HCT116 (cell line): ENCODE measurements at regions not wholly inside any gene's neighbourhood (a gene's known extent, or its start where the extent isn't known, plus 50 kb on each side); places are given as distances from the start of the nearest gene placed in this dataset.

ENCODE experiments used
- ATAC-seq: fragments of 200-7000 bp; cut with Tn5 transposase; 2 replicates; pipeline ENCODE4 v1.9.1; 2020; ENCODE audit warnings: mild to moderate bottlenecking, moderate library complexity
- BruUV-seq: library from RNA; stranded (reverse); fragments of 400-500 nt; replicated peaks from 2 replicates; lab custom pipeline; 2021; lab: Mats Ljungman, UMichigan
- CTCF ChIA-PET: fragments of 300-600 bp; sonication (Branson Sonifier 250); formaldehyde crosslinking; loops from one replicate; lab custom pipeline; 2021; ENCODE audit warnings: antibody characterized with exemption; lab: Charles Lee
- POLR2A ChIA-PET: fragments of 300-600, 350-600 bp; sonication (Branson Sonifier 250); formaldehyde crosslinking; loops from one replicate; lab custom pipeline; 2021; ENCODE audit warnings: antibody characterized with exemption; lab: Charles Lee
- RAD21 ChIA-PET, 2 experiments: fragments of 300-600 bp; sonication (Branson Sonifier 250); formaldehyde crosslinking; loops; one replicate each; lab custom pipeline; 2023; ENCODE audit warnings: low total read pairs in 2 of 2; ENCODE audit not compliant: uncharacterized antibody in 2 of 2, unreplicated experiment in 2 of 2, low non-redundant PET in 1 of 2; lab: Charles Lee
- DNase-seq: peaks from one replicate; pipeline ENCODE4 v3.0.0-alpha.2; 2010; ENCODE audit warnings: low read depth, low spot score
- H2AFZ ChIP-seq: fragments of 200-600 bp; shearing (Covaris generic), sonication (generic); 2 replicates; pipeline ENCODE4 v1.6.1; 2017; ENCODE audit warnings: low read depth, mixed run types, mixed read lengths, antibody characterized with exemption, low read length; ENCODE audit not compliant: poor library complexity, severe bottlenecking
- H3K27ac ChIP-seq: 2 replicates; pipeline ENCODE4 v1.5.1; 2012; ENCODE audit warnings: low read depth, low read length
- H3K27me3 ChIP-seq: fragments of 200-600 bp; sonication (generic); 2 replicates; pipeline ENCODE4 v1.6.1; 2016; ENCODE audit warnings: mixed run types, low read length, mixed read lengths; ENCODE audit not compliant: insufficient read depth
- H3K36me3 ChIP-seq, 2 experiments: fragments of 200-500 bp in 1 of 2; fragments of 200-600 bp in 1 of 2; sonication (Bioruptor generic) in 1 of 2; sonication (generic) in 1 of 2; 2 replicates each; pipeline versions ENCODE4 v1.5.1 to v1.6.1; 2014 to 2016; ENCODE audit warnings: low read length in 2 of 2, inconsistent platforms in 1 of 2, mixed read lengths in 1 of 2, mixed run types in 1 of 2; ENCODE audit not compliant: insufficient read depth in 2 of 2, control insufficient read depth in 1 of 2
- H3K4me1 ChIP-seq, 2 experiments: fragments of 200-600 bp in 1 of 2; sonication (generic) in 1 of 2; 2 replicates each; pipeline versions ENCODE4 v1.5.1 to v1.6.1; 2012 to 2017; ENCODE audit warnings: low read length in 2 of 2, inconsistent platforms in 1 of 2, mild to moderate bottlenecking in 1 of 2, mixed read lengths in 1 of 2, mixed run types in 1 of 2, moderate library complexity in 1 of 2; ENCODE audit not compliant: insufficient read depth in 2 of 2, control insufficient read depth in 1 of 2
- H3K4me2 ChIP-seq: fragments of 200-600 bp; sonication (generic); 2 replicates; pipeline ENCODE4 v1.6.1; 2017; ENCODE audit warnings: mixed run types, low read length, mixed read lengths
- H3K4me3 ChIP-seq, 2 experiments: fragments of 200-600 bp in 1 of 2; sonication (generic) in 1 of 2; replicated peaks in 1 of 2; 2 replicates each; pipeline ENCODE4 v1.5.1; 2011 to 2016; ENCODE audit warnings: low read length in 2 of 2, control low read depth in 1 of 2, low read depth in 1 of 2, mild to moderate bottlenecking in 1 of 2, mixed read lengths in 1 of 2, mixed run types in 1 of 2
- H3K79me2 ChIP-seq: fragments of 200-600 bp; sonication (generic); 2 replicates; pipeline ENCODE4 v1.6.1; 2017; ENCODE audit warnings: mild to moderate bottlenecking, mixed run types, low read length, moderate library complexity, mixed read lengths; ENCODE audit not compliant: insufficient read depth
- H3K9ac ChIP-seq: fragments of 200-600 bp; sonication (generic); 2 replicates; pipeline ENCODE4 v1.6.1; 2016; ENCODE audit warnings: low read length, mixed read lengths
- H3K9me2 ChIP-seq: fragments of 200-600 bp; sonication (generic), shearing (Covaris generic); 2 replicates; pipeline ENCODE4 v1.6.1; 2017; ENCODE audit warnings: mixed run types, mild to moderate bottlenecking, moderate library complexity; ENCODE audit not compliant: insufficient read depth
- H3K9me3 ChIP-seq, 2 experiments: fragments of 200-500 bp in 1 of 2; fragments of 200-600 bp in 1 of 2; sonication (Bioruptor generic) in 1 of 2; sonication (generic) in 1 of 2; 2 replicates each; pipeline ENCODE4 v1.6.1; 2014 to 2017; ENCODE audit warnings: low read length in 2 of 2, mixed read lengths in 2 of 2, inconsistent platforms in 1 of 2, low read depth in 1 of 2, mild to moderate bottlenecking in 1 of 2, mixed run types in 1 of 2, moderate library complexity in 1 of 2; ENCODE audit not compliant: control insufficient read depth in 1 of 2, insufficient read depth in 1 of 2
- H4K20me1 ChIP-seq: fragments of 200-600 bp; sonication (generic), shearing (Covaris generic); 2 replicates; pipeline ENCODE4 v1.6.1; 2017; ENCODE audit warnings: mixed run types, mild to moderate bottlenecking, moderate library complexity; ENCODE audit not compliant: insufficient read depth
- CEBPB ChIP-seq: IDR thresholded peaks from 2 replicates; pipeline ENCODE4 v1.6.1; 2012; ENCODE audit warnings: low read depth
- ELF1 ChIP-seq: IDR thresholded peaks from 2 replicates; pipeline ENCODE4 v1.6.1; 2012; ENCODE audit warnings: low read depth, borderline replicate concordance
- FOSL1 ChIP-seq: IDR thresholded peaks from 2 replicates; pipeline ENCODE4 v1.6.1; 2012; ENCODE audit warnings: low read depth
- JUND ChIP-seq: IDR thresholded peaks from 2 replicates; pipeline ENCODE4 v1.6.1; 2012
- POLR2AphosphoS5 ChIP-seq: IDR thresholded peaks from 2 replicates; pipeline ENCODE4 v1.6.1; 2011; ENCODE audit warnings: mild to moderate bottlenecking, low read depth, low read length, moderate library complexity
- SIN3A ChIP-seq: IDR thresholded peaks from 2 replicates; pipeline ENCODE4 v1.6.1; 2012; ENCODE audit warnings: low read depth
- YY1 ChIP-seq: IDR thresholded peaks from 2 replicates; pipeline ENCODE4 v1.6.1; 2011; ENCODE audit warnings: low read length, low read depth, moderate library complexity, mild to moderate bottlenecking; ENCODE audit not compliant: insufficient replicate concordance; ENCODE audit errors: extremely low read depth
- intact Hi-C: fragments of 100-400 bp; cut with micrococcal nuclease; formaldehyde crosslinking; loops from 2 replicates; pipeline ENCODE4 v1.10.0; 2022

GRCh38 chr6:138032571-138032970 is 74.6 kb downstream of the PERP start:
- H3K4me3 ChIP-seq, result no peak overlapping the region
- no peak for ATAC-seq
- ChIA-PET POLR2A (no interaction called here), CTCF (no interaction called here), RAD21 (interaction anchor here in 1 of 2 experiments (0.5 kb wide), 1 partner anchor 83 kb away, joined by 4 read pairs; no protein-coding TSS in a partner anchor)
- no peak overlapping the region for H3K9ac ChIP-seq
- H3K9me2 ChIP-seq, result no peaks in the 10 kb centered on the region
- H3K4me1 ChIP-seq, result peaks cover 4 to 19% of the 10 kb centered on the region in 2 experiments; a peak in 3 of 4 replicates
- H2AFZ ChIP-seq, result no peak overlapping the region
- TF ChIP-seq JUND, result no peak
- TF ChIP-seq YY1, result no peak
- no peak for TF ChIP-seq FOSL1
- no peak overlapping the region for H3K27ac ChIP-seq
- H3K36me3 ChIP-seq, result no peaks in the 10 kb centered on the region
- no TSS peak for BruUV-seq
- intact Hi-C loops, result no loop called here
- no peaks in the 10 kb centered on the region for H4K20me1 ChIP-seq
- no peak for DNase-seq
- H3K27me3 ChIP-seq, result no peaks in the 10 kb centered on the region
- no peak overlapping the region for H3K4me2 ChIP-seq
- H3K9me3 ChIP-seq, result no peaks in the 10 kb centered on the region
- no peaks in the 10 kb centered on the region for H3K79me2 ChIP-seq

- BruUV-seq, result no TSS peak
- CTCF ChIA-PET, result no interaction called here
- Histone ChIP-seq H3K27me3 (no peaks in the 10 kb centered on the region), H3K27ac (no peak overlapping the region), H2AFZ (no peak overlapping the region), H3K4me2 (no peak overlapping the region), H3K4me1 (peaks cover 4 to 19% of the 10 kb centered on the region in 2 experiments; a peak in 3 of 4 replicates), H3K9me2 (no peaks in the 10 kb centered on the region), H3K79me2 (no peaks in the 10 kb centered on the region), H3K9ac (no peak overlapping the region), H4K20me1 (no peaks in the 10 kb centered on the region), H3K9me3 (no peaks in the 10 kb centered on the region), H3K4me3 (no peak overlapping the region), H3K36me3 (no peaks in the 10 kb centered on the region)
- ATAC-seq (no peak), DNase-seq (no peak)
- no peak for TF ChIP-seq POLR2AphosphoS5
- TF ChIP-seq CEBPB, result no peak
- no peak for TF ChIP-seq JUND
- no peak for TF ChIP-seq ELF1
- no peak for TF ChIP-seq SIN3A
- POLR2A ChIA-PET, result no interaction called here
- RAD21 ChIA-PET, result no interaction called here
- intact Hi-C loops, result no loop called here
Measured at GRCh38 chr6:138034229-138034628, 73.0 kb downstream of the PERP start.
